Heart left ventricle (tissue), 16 donors: ENCODE measurements at regions not wholly inside any gene's neighbourhood (a gene's known extent, or its start where the extent isn't known, plus 50 kb on each side); places are given as distances from the start of the nearest gene placed in this dataset.
"Not testable (repeated sequence)": the region's sequence is repeated elsewhere in the genome, so short reads cannot be mapped to it uniquely, and the experiment has no call there.

Source experiments
- ATAC-seq, 4 donors: fragments of 200-7000 bp; cut with Tn5 transposase; one replicate each; pipeline ENCODE4 v1.9.1; 2020 to 2022; ENCODE audit warnings: moderate library complexity in 4 of 4, mild to moderate bottlenecking in 3 of 4, moderate number of reproducible peaks in 1 of 4
- DNase-seq, 5 donors: peaks; one replicate each; pipeline ENCODE4 v3.0.0-alpha.2; 2020
- H3K27ac ChIP-seq, 12 donors: fragments of 200-600 bp; sonication (generic) in 4 of 12; one replicate each; pipeline versions ENCODE4 v1.5.0 to v1.8.0; 2016 to 2022; ENCODE audit warnings: mild to moderate bottlenecking in 2 of 12
- H3K27me3 ChIP-seq, 9 donors: fragments of 200-600 bp; sonication (generic) in 2 of 9; one replicate each; pipeline versions ENCODE4 v1.5.1 to v1.8.0; 2016 to 2022; ENCODE audit warnings: mild to moderate bottlenecking in 3 of 9
- H3K36me3 ChIP-seq, 9 donors: fragments of 200-600 bp; sonication (generic) in 2 of 9; one replicate each; pipeline versions ENCODE4 v1.5.0 to v1.8.0; 2018 to 2022; ENCODE audit warnings: mild to moderate bottlenecking in 2 of 9
- H3K4me1 ChIP-seq, 12 donors: fragments of 200-600 bp; sonication (generic) in 4 of 12; one replicate each; pipeline versions ENCODE4 v1.5.0 to v1.8.0; 2016 to 2022; ENCODE audit warnings: mild to moderate bottlenecking in 3 of 12
- H3K4me3 ChIP-seq, 12 donors: fragments of 200-600 bp; sonication (generic) in 4 of 12; one replicate each; pipeline versions ENCODE4 v1.5.0 to v1.8.0; 2017 to 2022; ENCODE audit warnings: mild to moderate bottlenecking in 9 of 12, moderate library complexity in 4 of 12
- H3K9me3 ChIP-seq, 12 donors: fragments of 200-600 bp; sonication (generic) in 4 of 12; one replicate each; pipeline versions ENCODE4 v1.5.0 to v1.8.0; 2016 to 2022; ENCODE audit warnings: mild to moderate bottlenecking in 1 of 12
- POLR2A ChIP-seq, 2 donors: fragments of 450-650 bp; IDR thresholded peaks; one replicate each; pipeline ENCODE4 v1.6.1; 2017; ENCODE audit warnings: antibody characterized with exemption in 2 of 2, mild to moderate bottlenecking in 2 of 2, moderate library complexity in 2 of 2
- WGBS, 4 donors: extraction: QIAGEN DNeasy Blood & Tissue Kit in 2 of 4; methylation state at CpG; one replicate each; pipeline versions ENCODE4 v1.1.5 to v1.1.7; 2013 to 2018; 5-methylcytosine and 5-hydroxymethylcytosine counted together
- intact Hi-C, 10 donors: fragments of 100-400 bp; cut with DNase I; formaldehyde crosslinking; loops; one replicate each; pipeline versions ENCODE4 v1.11.1 to v1.14.2; 2022
- TF ChIP-seq, protein P1 (sequence below), 12 donors: fragments of 200-600 bp; sonication (generic) in 4 of 12; IDR thresholded peaks; one replicate each; pipeline versions ENCODE4 v1.5.0 to v1.8.0; 2018 to 2022; ENCODE audit warnings: antibody characterized with exemption in 12 of 12, mild to moderate bottlenecking in 5 of 12
- donor health status: ischemic (EF 13 %, LVEDD 7.1; RV severe dilation, severe dysfunction).
- donor health status: healthy with polysubstance abuse.
- donor health status: DM: no; HTN: yes; CAD: no.
- donor health status: DM: no; HTN: no; CAD: no.
- donor health status: ischemic (EF 25% LVEDD 6.9; RV normal size, moderate dysfunction).
- donor health status: ischemic (EF 25% LVEDD 5.7; RV mildly dilated, moderate dysfunction).
- donor health status: healthy.
- donor health status: DM: yes; HTN: yes; CAD: no.
- donor health status: ischemic (EF 35%, LVEDD 5.7; RV mildly dilated, moderate dysfunction).
- donor health status: nonischemic (EF 11% LVEDD 7.7; RV severe dilation, severe dysfunction).
- donor health status: DM: yes; HTN: yes; CAD: no.
- donor health status: PGD.
- donor health status: ischemic (EF 29% LVEDD 5.4; RV normal size, mild dysfunction).
- donor health status: nonischemic (EF 23%, LVEDD 6.1; RV moderate dilation, normal function).

DNA sequence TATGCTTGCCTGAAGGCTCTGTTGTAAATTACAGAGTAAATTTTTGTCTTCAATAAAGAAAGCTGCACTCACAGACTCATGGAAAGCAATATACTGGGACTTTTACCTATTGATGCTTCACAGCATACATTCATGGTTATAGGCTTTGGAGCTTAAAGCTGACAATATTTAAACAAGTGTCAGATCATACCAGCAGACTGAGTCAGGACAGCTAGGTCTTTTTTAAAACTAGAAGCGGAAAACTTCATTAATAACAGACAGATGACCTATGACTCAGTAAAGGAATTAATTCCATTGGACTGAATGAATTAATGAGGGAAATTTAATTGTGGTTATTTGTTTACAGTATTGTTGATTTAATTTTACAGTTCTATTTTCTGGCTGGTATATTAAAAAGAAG, 165.8 kb upstream of the DGKB start:
- no peak for DNase-seq
- no peak for ATAC-seq
- no peaks in the 10 kb centered on the region for H3K36me3 ChIP-seq
- 92 to 97% (median 94%) methylated on average over 1 of the region's 1 CpG for WGBS, 4 donors
- intact Hi-C loops, result no loop called here
- H3K4me3 ChIP-seq, result no peak overlapping the region
- no peaks in the 10 kb centered on the region for H3K4me1 ChIP-seq
- H3K27ac ChIP-seq, result no peak overlapping the region
- H3K9me3 ChIP-seq, result peaks cover 0 to 4% (median 0%) of the 10 kb centered on the region in 12 donors
- no peak for TF ChIP-seq POLR2A (IDR thresholded peaks at IDR 0.05)
- TF ChIP-seq, protein P1, sequence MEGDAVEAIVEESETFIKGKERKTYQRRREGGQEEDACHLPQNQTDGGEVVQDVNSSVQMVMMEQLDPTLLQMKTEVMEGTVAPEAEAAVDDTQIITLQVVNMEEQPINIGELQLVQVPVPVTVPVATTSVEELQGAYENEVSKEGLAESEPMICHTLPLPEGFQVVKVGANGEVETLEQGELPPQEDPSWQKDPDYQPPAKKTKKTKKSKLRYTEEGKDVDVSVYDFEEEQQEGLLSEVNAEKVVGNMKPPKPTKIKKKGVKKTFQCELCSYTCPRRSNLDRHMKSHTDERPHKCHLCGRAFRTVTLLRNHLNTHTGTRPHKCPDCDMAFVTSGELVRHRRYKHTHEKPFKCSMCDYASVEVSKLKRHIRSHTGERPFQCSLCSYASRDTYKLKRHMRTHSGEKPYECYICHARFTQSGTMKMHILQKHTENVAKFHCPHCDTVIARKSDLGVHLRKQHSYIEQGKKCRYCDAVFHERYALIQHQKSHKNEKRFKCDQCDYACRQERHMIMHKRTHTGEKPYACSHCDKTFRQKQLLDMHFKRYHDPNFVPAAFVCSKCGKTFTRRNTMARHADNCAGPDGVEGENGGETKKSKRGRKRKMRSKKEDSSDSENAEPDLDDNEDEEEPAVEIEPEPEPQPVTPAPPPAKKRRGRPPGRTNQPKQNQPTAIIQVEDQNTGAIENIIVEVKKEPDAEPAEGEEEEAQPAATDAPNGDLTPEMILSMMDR (IDR thresholded peaks at IDR 0.05), result no peak
- no peaks in the 10 kb centered on the region for H3K27me3 ChIP-seq

DNA sequence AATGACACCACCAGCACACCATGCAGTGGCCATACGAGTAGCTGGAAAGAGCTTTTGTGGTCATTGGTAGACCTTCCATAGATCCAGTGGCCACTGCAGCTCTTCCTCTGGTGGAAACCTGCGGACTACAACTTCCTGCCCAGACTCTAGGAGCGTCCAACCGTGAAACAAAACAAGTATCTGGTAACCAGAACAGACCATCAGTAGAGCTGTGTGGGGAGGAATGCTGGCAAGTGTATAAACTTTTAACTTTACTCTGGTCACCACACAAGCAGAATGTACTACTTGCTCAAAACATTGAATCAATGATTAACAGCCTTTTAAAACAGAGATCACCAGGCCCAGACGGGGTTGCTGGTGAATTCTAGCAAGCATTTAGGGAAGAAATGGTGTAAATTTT, 154.7 kb upstream of the DGKB start:
- no peaks in the 10 kb centered on the region for H3K36me3 ChIP-seq
- no peak overlapping the region for H3K4me3 ChIP-seq
- H3K27me3 ChIP-seq, result peaks cover 0 to 4% (median 0%) of the 10 kb centered on the region in 9 donors
- TF ChIP-seq, protein P1 (IDR thresholded peaks at IDR 0.05), result no peak
- no peak for TF ChIP-seq POLR2A (IDR thresholded peaks at IDR 0.05)
- no peaks in the 10 kb centered on the region for H3K4me1 ChIP-seq
- DNase-seq (no peak), ATAC-seq (no peak)
- 83 to 90% (median 87%) methylated on average over 5 of the region's 5 CpGs for WGBS, 4 donors
- no peaks in the 10 kb centered on the region for H3K9me3 ChIP-seq
- intact Hi-C loops, result no loop called here
- no peak overlapping the region for H3K27ac ChIP-seq

DNA sequence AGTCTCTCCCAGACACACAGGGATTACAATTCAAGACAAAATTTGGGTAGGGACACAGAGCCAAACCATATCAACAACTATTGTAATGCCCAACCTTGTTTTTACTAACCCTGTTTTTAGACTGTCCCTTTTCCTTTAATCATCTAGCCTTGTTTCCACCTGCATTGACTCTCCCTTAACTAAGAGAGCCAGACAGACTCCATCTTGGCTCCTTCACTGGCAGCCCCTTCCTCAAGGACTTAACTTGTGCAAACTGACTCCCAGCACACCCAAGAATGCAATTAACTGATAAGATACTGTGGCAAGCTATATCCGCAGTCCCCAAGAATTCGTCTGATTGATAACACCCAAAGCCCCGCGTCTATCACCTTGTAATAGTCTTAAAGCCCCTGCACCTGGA, 151.8 kb upstream of the DGKB start:
- 11 to 31% (median 20%) methylated on average over 4 of the region's 4 CpGs for WGBS, 4 donors
- H3K4me1 ChIP-seq, DNase-seq, intact Hi-C loops, ATAC-seq, H3K36me3 ChIP-seq, H3K27me3 ChIP-seq, H3K4me3 ChIP-seq, H3K27ac ChIP-seq, H3K9me3 ChIP-seq: not testable (repeated sequence)

DNA sequence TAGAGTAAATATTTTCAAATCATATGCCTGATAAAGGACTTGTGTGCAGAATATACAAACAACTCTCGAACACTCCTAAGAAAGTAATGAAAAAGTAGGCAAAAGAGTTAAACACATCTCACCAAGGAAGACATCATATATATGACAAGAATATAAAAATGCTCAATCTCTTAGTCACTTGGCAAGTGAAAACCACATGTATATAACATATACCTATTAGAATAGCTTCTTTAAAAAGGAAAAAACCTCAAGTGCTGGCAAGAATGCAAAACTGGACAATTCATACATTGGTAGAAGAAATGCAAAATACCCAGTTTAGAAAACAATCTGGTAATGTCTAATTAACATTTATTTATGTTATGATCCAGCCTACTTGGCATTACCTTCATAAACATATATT, 146.6 kb upstream of the DGKB start:
- DNase-seq (no peak), ATAC-seq (no peak)
- no peaks in the 10 kb centered on the region for H3K9me3 ChIP-seq
- no peaks in the 10 kb centered on the region for H3K36me3 ChIP-seq
- no peak overlapping the region for H3K4me3 ChIP-seq
- H3K27ac ChIP-seq, result no peak overlapping the region
- H3K27me3 ChIP-seq, result no peaks in the 10 kb centered on the region
- intact Hi-C loops, result no loop called here
- 92 to 97% (median 94%) methylated on average over 1 of the region's 1 CpG for WGBS, 4 donors
- no peaks in the 10 kb centered on the region for H3K4me1 ChIP-seq
- TF ChIP-seq, protein P1 (IDR thresholded peaks at IDR 0.05), result no peak
- TF ChIP-seq POLR2A (IDR thresholded peaks at IDR 0.05), result no peak

DNA sequence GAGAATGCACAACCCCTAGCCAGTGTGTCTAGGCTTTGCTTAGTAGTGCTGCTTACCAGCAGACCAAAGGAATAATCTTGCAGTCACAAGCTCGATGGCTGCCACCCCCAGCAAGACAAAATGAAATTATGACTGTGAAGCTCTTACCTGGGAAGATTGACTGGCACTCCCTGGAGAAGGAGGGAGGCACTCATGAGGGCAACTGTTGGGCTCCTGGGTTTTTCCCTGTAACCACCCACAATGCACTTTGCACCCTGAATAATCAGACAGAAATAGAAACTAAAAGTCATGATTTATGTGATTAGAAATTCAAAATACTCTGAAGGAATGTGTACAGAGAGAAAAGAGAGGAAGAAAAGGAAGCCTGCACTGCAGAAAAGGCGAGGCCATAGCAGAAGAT, 144.3 kb upstream of the DGKB start:
- ATAC-seq, result no peak
- 66 to 77% (median 72%) methylated on average over 2 of the region's 2 CpGs for WGBS, 4 donors

More for the DNA sequence above, 144.3 kb upstream of the DGKB start:
- Histone ChIP-seq H3K36me3 (no peaks in the 10 kb centered on the region), H3K4me1 (no peaks in the 10 kb centered on the region), H3K4me3 (no peak overlapping the region), H3K27me3 (no peaks in the 10 kb centered on the region), H3K9me3 (no peaks in the 10 kb centered on the region), H3K27ac (no peak overlapping the region)
- DNase-seq, result no peak
- TF ChIP-seq, protein P1 (IDR thresholded peaks at IDR 0.05), result no peak
- no peak for TF ChIP-seq POLR2A (IDR thresholded peaks at IDR 0.05)
- intact Hi-C loops, result no loop called here
